Fibroblast of pulmonary artery (primary cell): ENCODE measurements at regions not wholly inside any gene's neighbourhood (a gene's known extent, or its start where the extent isn't known, plus 50 kb on each side); places are given as distances from the start of the nearest gene placed in this dataset.

Experiments used
- DNase-seq: peaks from one replicate; pipeline ENCODE4 v3.0.0-alpha.2; 2010; ENCODE audit warnings: low read depth
- H3K4me3 ChIP-seq: replicated peaks from 2 replicates; pipeline ENCODE4 v1.5.1; 2011; ENCODE audit warnings: low read depth, mild to moderate bottlenecking, control low read depth, low read length, moderate library complexity
- TF ChIP-seq, protein P1 (sequence below): IDR thresholded peaks from 2 replicates; pipeline ENCODE4 v1.5.1; 2011; ENCODE audit warnings: mild to moderate bottlenecking, control low read depth, low read length, inconsistent platforms; ENCODE audit errors: missing control alignments

DNA sequence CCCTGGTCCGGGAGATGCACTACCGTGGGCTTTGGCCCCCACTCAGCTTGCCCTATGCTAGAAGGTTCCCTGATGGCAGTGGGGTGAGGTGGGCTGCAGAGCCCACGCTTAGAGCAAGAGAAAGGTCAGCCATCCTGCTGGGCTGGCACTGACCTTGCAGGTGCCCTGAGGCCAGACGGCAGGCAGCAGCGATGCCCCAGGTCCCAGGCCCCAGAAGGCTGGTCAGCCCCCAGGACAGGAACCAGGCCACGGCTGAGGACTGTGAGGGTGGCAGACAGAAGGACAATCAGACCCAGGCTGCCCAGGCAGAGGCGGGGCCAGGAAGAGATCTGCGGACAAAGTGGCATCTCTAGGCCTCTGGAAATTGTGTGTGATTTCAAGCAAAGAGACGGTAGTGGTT, 231.7 kb downstream of the CTTN start:
- TF ChIP-seq, protein P1, sequence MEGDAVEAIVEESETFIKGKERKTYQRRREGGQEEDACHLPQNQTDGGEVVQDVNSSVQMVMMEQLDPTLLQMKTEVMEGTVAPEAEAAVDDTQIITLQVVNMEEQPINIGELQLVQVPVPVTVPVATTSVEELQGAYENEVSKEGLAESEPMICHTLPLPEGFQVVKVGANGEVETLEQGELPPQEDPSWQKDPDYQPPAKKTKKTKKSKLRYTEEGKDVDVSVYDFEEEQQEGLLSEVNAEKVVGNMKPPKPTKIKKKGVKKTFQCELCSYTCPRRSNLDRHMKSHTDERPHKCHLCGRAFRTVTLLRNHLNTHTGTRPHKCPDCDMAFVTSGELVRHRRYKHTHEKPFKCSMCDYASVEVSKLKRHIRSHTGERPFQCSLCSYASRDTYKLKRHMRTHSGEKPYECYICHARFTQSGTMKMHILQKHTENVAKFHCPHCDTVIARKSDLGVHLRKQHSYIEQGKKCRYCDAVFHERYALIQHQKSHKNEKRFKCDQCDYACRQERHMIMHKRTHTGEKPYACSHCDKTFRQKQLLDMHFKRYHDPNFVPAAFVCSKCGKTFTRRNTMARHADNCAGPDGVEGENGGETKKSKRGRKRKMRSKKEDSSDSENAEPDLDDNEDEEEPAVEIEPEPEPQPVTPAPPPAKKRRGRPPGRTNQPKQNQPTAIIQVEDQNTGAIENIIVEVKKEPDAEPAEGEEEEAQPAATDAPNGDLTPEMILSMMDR = no peak
- no peak for DNase-seq
- no peak overlapping the region for H3K4me3 ChIP-seq

DNA sequence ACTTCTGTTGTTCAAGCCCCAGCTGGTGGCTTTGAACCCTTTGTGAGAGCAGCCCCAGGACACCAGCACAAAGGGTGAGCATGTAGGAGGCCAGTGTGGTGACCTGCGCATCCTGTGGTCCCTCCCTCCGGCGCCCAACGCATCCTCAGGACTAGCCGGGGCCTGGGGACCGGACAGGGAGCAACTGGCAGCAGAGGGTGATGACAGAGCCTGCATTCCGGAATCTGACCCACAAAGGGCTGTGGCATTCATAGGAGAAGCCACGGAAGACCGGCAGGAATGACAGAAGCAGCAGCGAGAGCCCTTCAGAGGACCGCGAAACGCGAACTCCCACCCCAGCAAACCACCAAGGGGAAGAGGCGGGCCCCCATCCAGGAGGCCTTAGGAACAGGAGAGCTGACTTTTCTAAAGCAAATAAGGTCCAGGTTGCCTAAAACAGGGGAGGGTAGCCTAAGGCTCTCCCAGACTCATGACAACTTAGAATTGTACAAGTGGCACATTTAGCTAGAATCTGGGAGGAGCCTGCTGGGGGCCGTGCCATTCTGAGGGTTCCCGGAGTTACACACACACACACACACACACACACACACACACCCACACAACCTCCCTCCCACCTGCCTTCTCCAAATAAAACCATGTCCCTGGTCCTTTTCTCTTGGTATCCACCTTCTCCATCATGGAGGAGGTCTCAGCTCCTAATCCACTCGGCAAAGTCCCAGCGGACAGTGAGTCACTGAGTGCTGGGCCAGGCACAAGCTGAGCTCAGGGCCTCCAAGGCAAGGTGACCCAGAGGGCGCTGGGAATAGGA, 232.7 kb downstream of the CTTN start:
- DNase-seq = no peak
- no peak overlapping the region for H3K4me3 ChIP-seq
- TF ChIP-seq, protein P1 = no peak

DNA sequence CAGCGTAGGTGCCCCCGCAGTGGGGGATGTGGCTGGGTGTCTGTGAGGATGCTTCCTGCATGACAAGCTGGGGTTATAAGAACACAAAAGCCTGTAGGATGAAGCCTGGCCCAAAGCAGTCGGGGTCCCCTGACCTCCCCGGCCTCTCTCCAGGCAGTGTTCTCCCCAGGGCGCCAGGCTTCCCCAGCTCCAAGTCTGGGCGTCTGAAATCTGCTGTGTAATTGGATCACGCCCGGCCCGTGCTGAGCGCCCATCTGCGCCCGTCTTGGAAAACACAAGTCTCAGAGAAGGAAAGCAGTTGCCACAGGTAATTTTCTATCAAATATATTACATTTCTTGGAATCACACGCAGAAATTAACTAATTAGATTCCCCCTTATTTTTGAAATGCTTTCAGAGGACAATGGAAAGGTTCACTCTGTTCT, 233.3 kb downstream of the CTTN start:
- DNase-seq = no peak
- no peak overlapping the region for H3K4me3 ChIP-seq
- TF ChIP-seq, protein P1 = no peak

DNA sequence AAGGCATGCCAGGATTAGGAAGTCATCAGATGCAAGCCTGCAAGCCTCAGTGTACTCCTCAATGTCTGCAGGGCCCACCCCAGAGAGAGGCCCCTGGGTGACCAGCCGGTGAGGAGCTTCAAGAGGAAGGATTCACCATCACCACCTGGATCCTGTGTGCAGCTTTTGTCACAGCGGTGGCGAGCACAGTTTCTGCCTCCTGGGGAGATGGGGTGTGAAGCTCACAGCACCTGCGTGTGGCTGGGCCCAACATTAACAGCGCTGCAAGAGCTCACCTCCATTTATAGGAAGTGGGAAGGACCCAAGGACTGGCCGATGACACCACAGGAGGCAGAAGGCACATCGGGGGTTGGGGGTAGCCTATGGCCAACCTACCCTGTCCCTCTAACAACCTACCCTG, 235.3 kb downstream of the CTTN start:
- TF ChIP-seq, protein P1 = no peak
- no peak for DNase-seq
- H3K4me3 ChIP-seq = no peak overlapping the region

DNA sequence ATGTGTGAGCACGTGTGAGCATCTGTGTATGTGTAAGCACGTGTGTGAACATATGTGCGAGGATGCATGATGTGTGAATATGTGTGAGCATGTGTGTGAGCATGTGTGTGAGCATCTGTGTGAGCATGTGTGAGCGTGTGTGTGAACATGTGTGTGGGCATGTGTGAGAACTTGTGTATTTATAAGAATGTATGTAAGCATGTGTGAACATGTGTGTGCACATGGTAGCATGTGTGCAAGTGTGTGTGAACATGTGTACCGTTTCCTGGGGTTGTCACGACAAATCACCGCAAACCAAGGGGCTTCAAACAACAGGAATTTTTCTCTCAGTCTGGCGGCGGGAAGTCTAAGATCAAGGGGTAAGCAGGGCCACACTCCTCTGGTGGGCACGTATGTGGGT, 238.3 kb downstream of the CTTN start:
- no peak for DNase-seq
- H3K4me3 ChIP-seq = no peak overlapping the region
- TF ChIP-seq, protein P1 = no peak

DNA sequence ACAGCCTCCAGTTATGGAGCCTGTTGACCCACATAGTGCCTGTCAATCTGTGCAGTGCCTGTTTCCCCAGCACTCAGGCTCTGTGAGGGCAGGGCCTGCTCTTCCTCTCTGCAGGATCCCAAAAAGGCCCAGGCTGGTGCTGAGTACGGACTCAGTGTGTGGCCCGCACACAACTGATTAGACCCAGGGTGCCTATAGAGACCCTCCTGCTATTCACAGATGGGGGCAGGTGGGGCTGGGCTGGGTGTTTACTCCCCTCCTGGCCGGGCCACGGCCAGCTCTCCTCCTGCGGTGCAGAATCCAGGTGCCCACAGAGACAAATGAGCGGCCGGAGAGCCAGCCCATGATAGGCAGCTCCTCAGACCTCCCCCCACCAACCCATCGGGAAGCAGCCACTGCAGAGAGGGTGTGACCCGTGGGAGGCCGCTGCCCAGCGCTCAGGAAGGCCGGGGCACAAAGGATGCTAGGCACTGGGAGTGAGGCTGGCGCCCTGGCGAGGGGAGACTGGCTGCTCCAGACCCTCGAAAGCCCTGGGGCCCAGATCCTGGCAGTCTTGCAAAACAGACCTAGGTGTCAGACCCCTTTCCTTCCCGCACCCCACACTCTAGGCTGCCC, 239.0 kb downstream of the CTTN start:
- TF ChIP-seq, protein P1 = no peak
- no peak overlapping the region for H3K4me3 ChIP-seq
- no peak for DNase-seq
